ENCODE measurements at regions not wholly inside any gene's neighbourhood (a gene's known extent, or its start where the extent isn't known, plus 50 kb on each side); places are given as distances from the start of the nearest gene placed in this dataset.

GRCh38 chr5:14962604-14963003 lies 91.0 kb upstream of the ANKH start:
- DNase-seq (ENCODE audit: low read depth in 2 of 2), result no peak
- no peak for TF ChIP-seq CTCF (IDR thresholded peaks at IDR 0.05; ENCODE audit: low read depth, low read length)
- H3K4me3 ChIP-seq (replicated peaks in 1 of 2; ENCODE audit: low read depth in 2 of 2, low read length in 2 of 2), result no peak overlapping the region

GRCh38 chr5:14960120-14960462 lies 88.5 kb upstream of the ANKH start:
- no peak overlapping the region for H3K4me3 ChIP-seq (replicated peaks in 1 of 2; ENCODE audit: low read depth in 2 of 2, low read length in 2 of 2)
- no peak for DNase-seq (ENCODE audit: low read depth in 2 of 2)
- TF ChIP-seq CTCF (IDR thresholded peaks at IDR 0.05; ENCODE audit: low read depth, low read length), result no peak

GRCh38 chr5:14959399-14960119 lies 88.0 kb upstream of the ANKH start:
- no peak overlapping the region for H3K4me3 ChIP-seq (replicated peaks in 1 of 2; ENCODE audit: low read depth in 2 of 2, low read length in 2 of 2)
- TF ChIP-seq CTCF (IDR thresholded peaks at IDR 0.05; ENCODE audit: low read depth, low read length), result no peak
- peak in 1 of 2 donors; percentile 20 for DNase-seq (ENCODE audit: low read depth in 2 of 2)

- peak; percentile 11 to 52 for DNase-seq (ENCODE audit: low read depth in 2 of 2)
- no peak for TF ChIP-seq CTCF (IDR thresholded peaks at IDR 0.05; ENCODE audit: low read depth, low read length)
- H3K4me3 ChIP-seq (replicated peaks in 1 of 2; ENCODE audit: low read depth in 2 of 2, low read length in 2 of 2), result no peak overlapping the region
Measured at GRCh38 chr5:14958188-14958587, 86.6 kb upstream of the ANKH start.

GRCh38 chr5:14956423-14957046 lies 85.0 kb upstream of the ANKH start:
- no peak overlapping the region for H3K4me3 ChIP-seq (replicated peaks in 1 of 2; ENCODE audit: low read depth in 2 of 2, low read length in 2 of 2)
- DNase-seq (ENCODE audit: low read depth in 2 of 2), result no peak
- no peak for TF ChIP-seq CTCF (IDR thresholded peaks at IDR 0.05; ENCODE audit: low read depth, low read length)

- peak in 1 of 2 donors; percentile 16 for DNase-seq (ENCODE audit: low read depth in 2 of 2)
- H3K4me3 ChIP-seq (replicated peaks in 1 of 2; ENCODE audit: low read depth in 2 of 2, low read length in 2 of 2), result no peak overlapping the region
- no peak for TF ChIP-seq CTCF (IDR thresholded peaks at IDR 0.05; ENCODE audit: low read depth, low read length)
Measured at GRCh38 chr5:14954616-14955343, 83.2 kb upstream of the ANKH start.

Data from cardiac fibroblast (primary cell).